Activated naive CD4-positive, alpha-beta T cell treated with anti-CD3 and anti-CD28 coated beads, Interleukin-2, amount 50 U/mL, for 72 hours (primary cell): ENCODE measurements at regions not wholly inside any gene's neighbourhood (a gene's known extent, or its start where the extent isn't known, plus 50 kb on each side); places are given as distances from the start of the nearest gene placed in this dataset.
"Not testable (repeated sequence)": the region's sequence is repeated elsewhere in the genome, so short reads cannot be mapped to it uniquely, and the experiment has no call there.

ENCODE experiments used
- ATAC-seq, 2 donors: fragments of 150-1000 bp; cut with Tn5 transposase; 2 replicates each; pipeline ENCODE4 v1.10.0; 2021; ENCODE audit warnings: mild to moderate bottlenecking in 2 of 2, moderate library complexity in 2 of 2
- DNase-seq, 2 donors: peaks; one replicate each; pipeline ENCODE4 v3.0.0; 2021 to 2022; ENCODE audit warnings: low spot score in 2 of 2
- H3K27ac Mint-ChIP-seq, 2 donors: one replicate each; pipeline ENCODE4 v1.8.0; 2022; ENCODE audit warnings: mild to moderate bottlenecking in 2 of 2, mixed read lengths in 2 of 2
- H3K36me3 Mint-ChIP-seq, 2 donors: one replicate each; pipeline ENCODE4 v1.8.0; 2022; ENCODE audit warnings: mixed read lengths in 2 of 2
- H3K9me3 Mint-ChIP-seq, 2 donors: one replicate each; pipeline ENCODE4 v1.8.0; 2022; ENCODE audit warnings: mixed read lengths in 2 of 2

- H3K27ac Mint-ChIP-seq, H3K36me3 Mint-ChIP-seq, H3K9me3 Mint-ChIP-seq, ATAC-seq, DNase-seq: not testable (repeated sequence)
Measured at GRCh38 chr15:84144946-84145345, 90.6 kb upstream of the GOLGA6L4 start.

- not testable (repeated sequence) for ATAC-seq, H3K9me3 Mint-ChIP-seq, H3K27ac Mint-ChIP-seq, DNase-seq, H3K36me3 Mint-ChIP-seq
Measured at GRCh38 chr15:84146299-84146698, 89.3 kb upstream of the GOLGA6L4 start.

GRCh38 chr15:84147307-84147706 lies 88.3 kb upstream of the GOLGA6L4 start:
- not testable (repeated sequence) for ATAC-seq, H3K9me3 Mint-ChIP-seq, DNase-seq, H3K36me3 Mint-ChIP-seq, H3K27ac Mint-ChIP-seq

- DNase-seq = no peak
- Mint-ChIP-seq H3K27ac (no peak overlapping the region), H3K9me3 (no peaks in the 10 kb centered on the region), H3K36me3 (no peaks in the 10 kb centered on the region)
- no peak for ATAC-seq
Measured at GRCh38 chr15:84151205-84151931, 84.2 kb upstream of the GOLGA6L4 start.

GRCh38 chr15:84152381-84152979 lies 83.1 kb upstream of the GOLGA6L4 start:
- H3K36me3 Mint-ChIP-seq, H3K9me3 Mint-ChIP-seq, ATAC-seq, DNase-seq: not testable (repeated sequence)
- H3K27ac Mint-ChIP-seq = peak overlapping the region in 1 of 2 donors; percentile 84

- DNase-seq, H3K27ac Mint-ChIP-seq, H3K9me3 Mint-ChIP-seq, ATAC-seq, H3K36me3 Mint-ChIP-seq: not testable (repeated sequence)
Measured at GRCh38 chr15:84153655-84154140, 81.9 kb upstream of the GOLGA6L4 start.

GRCh38 chr15:84154314-84154713 lies 81.3 kb upstream of the GOLGA6L4 start:
- not testable (repeated sequence) for ATAC-seq, H3K36me3 Mint-ChIP-seq, H3K27ac Mint-ChIP-seq, H3K9me3 Mint-ChIP-seq, DNase-seq

- ATAC-seq, H3K27ac Mint-ChIP-seq, H3K36me3 Mint-ChIP-seq, H3K9me3 Mint-ChIP-seq, DNase-seq: not testable (repeated sequence)
Measured at GRCh38 chr15:84154787-84155186, 80.8 kb upstream of the GOLGA6L4 start.

GRCh38 chr15:84155792-84156587 lies 79.6 kb upstream of the GOLGA6L4 start:
- not testable (repeated sequence) for ATAC-seq, H3K9me3 Mint-ChIP-seq, H3K36me3 Mint-ChIP-seq, DNase-seq, H3K27ac Mint-ChIP-seq

GRCh38 chr15:84156588-84156840 lies 79.1 kb upstream of the GOLGA6L4 start:
- H3K27ac Mint-ChIP-seq, H3K9me3 Mint-ChIP-seq, ATAC-seq, H3K36me3 Mint-ChIP-seq, DNase-seq: not testable (repeated sequence)

GRCh38 chr15:84157056-84157632 lies 78.4 kb upstream of the GOLGA6L4 start:
- H3K27ac Mint-ChIP-seq, ATAC-seq, DNase-seq, H3K36me3 Mint-ChIP-seq, H3K9me3 Mint-ChIP-seq: not testable (repeated sequence)

- DNase-seq, H3K27ac Mint-ChIP-seq, H3K9me3 Mint-ChIP-seq, H3K36me3 Mint-ChIP-seq, ATAC-seq: not testable (repeated sequence)
Measured at GRCh38 chr15:84157857-84158256, 77.7 kb upstream of the GOLGA6L4 start.

GRCh38 chr15:84159346-84160269 lies 76.0 kb upstream of the GOLGA6L4 start:
- not testable (repeated sequence) for DNase-seq, H3K36me3 Mint-ChIP-seq, H3K9me3 Mint-ChIP-seq, ATAC-seq, H3K27ac Mint-ChIP-seq

GRCh38 chr15:84164423-84165292 lies 70.9 kb upstream of the GOLGA6L4 start:
- not testable (repeated sequence) for DNase-seq, H3K9me3 Mint-ChIP-seq, H3K27ac Mint-ChIP-seq, H3K36me3 Mint-ChIP-seq
- peak in 1 of 2 donors; percentile 37 for ATAC-seq

- H3K9me3 Mint-ChIP-seq, H3K27ac Mint-ChIP-seq, ATAC-seq, DNase-seq, H3K36me3 Mint-ChIP-seq: not testable (repeated sequence)
Measured at GRCh38 chr15:84170029-84170428, 65.5 kb upstream of the GOLGA6L4 start.
